NB4 (cell line): ENCODE measurements at regions not wholly inside any gene's neighbourhood (a gene's known extent, or its start where the extent isn't known, plus 50 kb on each side); places are given as distances from the start of the nearest gene placed in this dataset.

ENCODE experiments used
- DNase-seq: peaks from one replicate; pipeline ENCODE4 v3.0.0; 2010; ENCODE audit warnings: low read depth
- H3K4me3 ChIP-seq: one replicate; pipeline ENCODE4 v1.5.1; 2011; ENCODE audit warnings: mild to moderate bottlenecking, low read depth, low read length, moderate library complexity
- CTCF ChIP-seq: IDR thresholded peaks from one replicate; pipeline ENCODE4 v1.5.1; 2012; ENCODE audit warnings: low read depth, low read length
- MAX ChIP-seq: IDR thresholded peaks from 2 replicates; pipeline ENCODE4 v1.6.1; 2011; ENCODE audit warnings: low read depth, low read length
- MYC ChIP-seq: IDR thresholded peaks from 2 replicates; pipeline ENCODE4 v1.6.1; 2011; ENCODE audit warnings: low read depth, low read length
- POLR2A ChIP-seq: IDR thresholded peaks from 2 replicates; pipeline ENCODE4 v1.6.1; 2011; ENCODE audit warnings: mild to moderate bottlenecking; ENCODE audit not compliant: insufficient read length; ENCODE audit errors: extremely low read depth

- no peak overlapping the region for H3K4me3 ChIP-seq
- DNase-seq: no peak
- TF ChIP-seq MAX (no peak), MYC (no peak), POLR2A (no peak)
Measured at GRCh38 chr3:64827019-64827418, 139.2 kb upstream of the ADAMTS9 start.

- no peak overlapping the region for H3K4me3 ChIP-seq
- no peak for DNase-seq
- no peak for TF ChIP-seq MAX
- no peak for TF ChIP-seq POLR2A
- TF ChIP-seq CTCF: no peak
- no peak for TF ChIP-seq MYC
Measured at GRCh38 chr3:64825404-64826120, 137.8 kb upstream of the ADAMTS9 start.

- DNase-seq: no peak
- no peak for TF ChIP-seq CTCF
- no peak for TF ChIP-seq MAX
- no peak for TF ChIP-seq POLR2A
- no peak overlapping the region for H3K4me3 ChIP-seq
Measured at GRCh38 chr3:64824394-64824909, 136.7 kb upstream of the ADAMTS9 start.

- no peak for TF ChIP-seq CTCF
- no peak for TF ChIP-seq MAX
- no peak for TF ChIP-seq POLR2A
- no peak for DNase-seq
Measured at GRCh38 chr3:64818196-64818595, 130.4 kb upstream of the ADAMTS9 start.

GRCh38 chr3:64816355-64816754, 128.6 kb upstream of the ADAMTS9 start:
- TF ChIP-seq POLR2A (no peak), MAX (no peak), CTCF (no peak), MYC (no peak)
- DNase-seq: no peak
- no peak overlapping the region for H3K4me3 ChIP-seq

More at GRCh38 chr3:64818196-64818595, 130.4 kb upstream of the ADAMTS9 start:
- H3K4me3 ChIP-seq: no peak overlapping the region

- H3K4me3 ChIP-seq: no peak overlapping the region
- no peak for DNase-seq
- no peak for TF ChIP-seq CTCF
- TF ChIP-seq POLR2A: no peak
- TF ChIP-seq MYC: no peak
Measured at GRCh38 chr3:64815789-64816188, 128.0 kb upstream of the ADAMTS9 start.
